ENCODE measurements at regions not wholly inside any gene's neighbourhood (a gene's known extent, or its start where the extent isn't known, plus 50 kb on each side); places are given as distances from the start of the nearest gene placed in this dataset.
"Not testable (repeated sequence)": the region's sequence is repeated elsewhere in the genome, so short reads cannot be mapped to it uniquely, and the experiment has no call there.

GRCh38 chr6:167221400-167222201, 63.8 kb upstream of the GPR31 start:
- H3K27ac Mint-ChIP-seq, result no peak overlapping the region
- DNase-seq (no peak), ATAC-seq (no peak)
- no peak overlapping the region for H3K4me3 Mint-ChIP-seq
- H3K36me3 ChIP-seq (ENCODE audit: control insufficient read depth, insufficient read depth, low read length), result no peaks in the 10 kb centered on the region
- no peak overlapping the region for H3K4me3 ChIP-seq (ENCODE audit: low read length)
- H3K27me3 Mint-ChIP-seq (ENCODE audit: low read depth in 2 of 2), result peaks cover 8% of the 10 kb centered on the region in 2 donors
- no peaks in the 10 kb centered on the region for H3K4me1 ChIP-seq (ENCODE audit: control insufficient read depth, insufficient read depth, low read length)
- WGBS (ENCODE audit: insufficient coverage), result 54% methylated on average over 15 of the region's 19 CpGs
- H3K27me3 ChIP-seq (ENCODE audit: control insufficient read depth, insufficient read depth, low read length), result no peaks in the 10 kb centered on the region
- no peaks in the 10 kb centered on the region for H3K9me3 ChIP-seq (ENCODE audit: control insufficient read depth, insufficient read depth, low read length)
- H3K9me3 Mint-ChIP-seq, result no peaks in the 10 kb centered on the region
- no peaks in the 10 kb centered on the region for H3K36me3 Mint-ChIP-seq
- no peak overlapping the region for H3K27ac ChIP-seq (ENCODE audit: low read length)
- no peak for TF ChIP-seq CTCF (IDR thresholded peaks at IDR 0.05)
- H3K4me1 Mint-ChIP-seq, result no peaks in the 10 kb centered on the region
- intact Hi-C loops (cut with micrococcal nuclease), result no loop called here

- H3K4me3 Mint-ChIP-seq; H3K36me3 Mint-ChIP-seq; H3K4me3 ChIP-seq (ENCODE audit: low read length); H3K9me3 Mint-ChIP-seq; H3K27me3 ChIP-seq (ENCODE audit: control insufficient read depth, insufficient read depth, low read length); H3K9me3 ChIP-seq (ENCODE audit: control insufficient read depth, insufficient read depth, low read length); H3K4me1 ChIP-seq (ENCODE audit: control insufficient read depth, insufficient read depth, low read length); intact Hi-C loops (cut with micrococcal nuclease); H3K36me3 ChIP-seq (ENCODE audit: control insufficient read depth, insufficient read depth, low read length); H3K4me1 Mint-ChIP-seq; DNase-seq; H3K27ac Mint-ChIP-seq; H3K27ac ChIP-seq (ENCODE audit: low read length); ATAC-seq: not testable (repeated sequence)
- 58% methylated on average over 8 of the region's 13 CpGs for WGBS (ENCODE audit: insufficient coverage)
- H3K27me3 Mint-ChIP-seq (ENCODE audit: low read depth in 2 of 2), result peaks cover 34 to 49% of the 10 kb centered on the region in 2 donors
These were observed 65.3 kb upstream of the UNC93A start for GRCh38 chr6:167225566-167226382.

- no peaks in the 10 kb centered on the region for H3K9me3 Mint-ChIP-seq
- TF ChIP-seq CTCF (IDR thresholded peaks at IDR 0.05), result no peak
- Histone ChIP-seq H3K36me3 (ENCODE audit: control insufficient read depth, insufficient read depth, low read length) (no peaks in the 10 kb centered on the region), H3K4me1 (ENCODE audit: control insufficient read depth, insufficient read depth, low read length) (no peaks in the 10 kb centered on the region), H3K9me3 (ENCODE audit: control insufficient read depth, insufficient read depth, low read length) (no peaks in the 10 kb centered on the region), H3K27me3 (ENCODE audit: control insufficient read depth, insufficient read depth, low read length) (peaks cover 2% of the 10 kb centered on the region), H3K4me3 (ENCODE audit: low read length) (no peak overlapping the region), H3K27ac (ENCODE audit: low read length) (no peak overlapping the region)
- ATAC-seq (no peak), DNase-seq (no peak)
- WGBS (ENCODE audit: insufficient coverage), result 51% methylated on average over 3 of the region's 3 CpGs
- H3K4me1 Mint-ChIP-seq, result no peaks in the 10 kb centered on the region
- no peak overlapping the region for H3K4me3 Mint-ChIP-seq
- no peak overlapping the region for H3K27ac Mint-ChIP-seq
- peaks cover 37 to 54% of the 10 kb centered on the region in 2 donors for H3K27me3 Mint-ChIP-seq (ENCODE audit: low read depth in 2 of 2)
- intact Hi-C loops (cut with micrococcal nuclease), result no loop called here
- no peaks in the 10 kb centered on the region for H3K36me3 Mint-ChIP-seq
These were observed 64.8 kb upstream of the UNC93A start for GRCh38 chr6:167226383-167226685.

GRCh38 chr6:167226791-167227190, 64.3 kb upstream of the UNC93A start:
- Mint-ChIP-seq H3K4me3 (no peak overlapping the region), H3K27ac (no peak overlapping the region), H3K27me3 (ENCODE audit: low read depth in 2 of 2) (peaks cover 37 to 55% of the 10 kb centered on the region in 2 donors), H3K36me3 (no peaks in the 10 kb centered on the region), H3K9me3 (no peaks in the 10 kb centered on the region), H3K4me1 (no peaks in the 10 kb centered on the region)
- Histone ChIP-seq H3K4me3 (ENCODE audit: low read length) (no peak overlapping the region), H3K36me3 (ENCODE audit: control insufficient read depth, insufficient read depth, low read length) (no peaks in the 10 kb centered on the region), H3K9me3 (ENCODE audit: control insufficient read depth, insufficient read depth, low read length) (no peaks in the 10 kb centered on the region), H3K27me3 (ENCODE audit: control insufficient read depth, insufficient read depth, low read length) (peaks cover 2% of the 10 kb centered on the region), H3K27ac (ENCODE audit: low read length) (no peak overlapping the region), H3K4me1 (ENCODE audit: control insufficient read depth, insufficient read depth, low read length) (no peaks in the 10 kb centered on the region)
- TF ChIP-seq CTCF (IDR thresholded peaks at IDR 0.05), result no peak
- intact Hi-C loops (cut with micrococcal nuclease), result no loop called here
- DNase-seq (no peak), ATAC-seq (no peak)
- 76% methylated on average over 9 of the region's 9 CpGs for WGBS (ENCODE audit: insufficient coverage)

All from natural killer cell (primary cell).